ENCODE measurements at regions not wholly inside any gene's neighbourhood (a gene's known extent, or its start where the extent isn't known, plus 50 kb on each side); places are given as distances from the start of the nearest gene placed in this dataset.

GRCh38 chr3:117632191-117632590 is 922.6 kb downstream of the TUSC7 start:
- ATAC-seq: no peak
- Histone ChIP-seq H3K4me2 (ENCODE audit: low read length) (no peak overlapping the region), H3K79me2 (ENCODE audit: low read length) (no peaks in the 10 kb centered on the region), H2AFZ (ENCODE audit: low read length) (no peak overlapping the region), H3K36me3 (ENCODE audit: low read depth, low read length) (no peaks in the 10 kb centered on the region), H3K4me3 (ENCODE audit: low read length) (no peak overlapping the region), H3K9me2 (replicated peaks; ENCODE audit: low read length) (no peaks in the 10 kb centered on the region), H3K27me3 (ENCODE audit: low read length) (no peaks in the 10 kb centered on the region), H3K9ac (ENCODE audit: low read length) (no peak overlapping the region), H4K20me1 (ENCODE audit: low read length) (no peaks in the 10 kb centered on the region), H3K27ac (ENCODE audit: low read length) (no peak overlapping the region), H3F3A (ENCODE audit: low read length, unreplicated experiment) (no peaks in the 10 kb centered on the region), H3K9me3 (ENCODE audit: low read length) (peaks cover 26% of the 10 kb centered on the region), H3K4me1 (ENCODE audit: insufficient read depth, low read length) (no peaks in the 10 kb centered on the region)
- ChIA-PET CTCF (no interaction called here), POLR2A (ENCODE audit: unreplicated experiment) (no interaction called here)
- TF ChIP-seq EZH2phosphoT487 (IDR thresholded peaks at IDR 0.05; ENCODE audit: borderline replicate concordance, low read length): no peak
- TF ChIP-seq CTCF (conservative IDR thresholded peaks at IDR 0.05; ENCODE audit: low read depth, low read length): no peak
- no peak for TF ChIP-seq EZH2 (IDR thresholded peaks at IDR 0.05; ENCODE audit: low read length, unreplicated experiment)
- BruUV-seq (replicated peaks): no TSS peak
- intact Hi-C loops (cut with micrococcal nuclease): no loop called here
- no peak for DNase-seq

- Histone ChIP-seq H3K27me3 (ENCODE audit: low read length) (no peaks in the 10 kb centered on the region), H3K9me2 (replicated peaks; ENCODE audit: low read length) (no peaks in the 10 kb centered on the region), H3K4me3 (ENCODE audit: low read length) (no peak overlapping the region), H3K9ac (ENCODE audit: low read length) (no peak overlapping the region), H3K4me2 (ENCODE audit: low read length) (no peak overlapping the region), H4K20me1 (ENCODE audit: low read length) (no peaks in the 10 kb centered on the region), H3K79me2 (ENCODE audit: low read length) (no peaks in the 10 kb centered on the region), H3K36me3 (ENCODE audit: low read depth, low read length) (no peaks in the 10 kb centered on the region), H3K27ac (ENCODE audit: low read length) (no peak overlapping the region), H3K4me1 (ENCODE audit: insufficient read depth, low read length) (no peaks in the 10 kb centered on the region), H2AFZ (ENCODE audit: low read length) (no peak overlapping the region), H3K9me3 (ENCODE audit: low read length) (peaks cover 28% of the 10 kb centered on the region), H3F3A (ENCODE audit: low read length, unreplicated experiment) (no peaks in the 10 kb centered on the region)
- intact Hi-C loops (cut with micrococcal nuclease): no loop called here
- DNase-seq: no peak
- CTCF ChIA-PET: no interaction called here
- no peak for ATAC-seq
- TF ChIP-seq EZH2phosphoT487 (IDR thresholded peaks at IDR 0.05; ENCODE audit: borderline replicate concordance, low read length) (no peak), EZH2 (IDR thresholded peaks at IDR 0.05; ENCODE audit: low read length, unreplicated experiment) (no peak), CTCF (conservative IDR thresholded peaks at IDR 0.05; ENCODE audit: low read depth, low read length) (no peak)
- POLR2A ChIA-PET (ENCODE audit: unreplicated experiment): no interaction called here
- BruUV-seq (replicated peaks): no TSS peak
Observed at GRCh38 chr3:117633207-117633606, 923.6 kb downstream of the TUSC7 start.

GRCh38 chr3:117637666-117638065 is 928.1 kb downstream of the TUSC7 start:
- TF ChIP-seq EZH2phosphoT487 (IDR thresholded peaks at IDR 0.05; ENCODE audit: borderline replicate concordance, low read length) (no peak), CTCF (conservative IDR thresholded peaks at IDR 0.05; ENCODE audit: low read depth, low read length) (no peak), EZH2 (IDR thresholded peaks at IDR 0.05; ENCODE audit: low read length, unreplicated experiment) (no peak)
- Histone ChIP-seq H3F3A (ENCODE audit: low read length, unreplicated experiment) (no peaks in the 10 kb centered on the region), H3K36me3 (ENCODE audit: low read depth, low read length) (no peaks in the 10 kb centered on the region), H3K9me2 (replicated peaks; ENCODE audit: low read length) (no peaks in the 10 kb centered on the region), H3K79me2 (ENCODE audit: low read length) (no peaks in the 10 kb centered on the region), H3K27me3 (ENCODE audit: low read length) (no peaks in the 10 kb centered on the region), H4K20me1 (ENCODE audit: low read length) (no peaks in the 10 kb centered on the region), H2AFZ (ENCODE audit: low read length) (no peak overlapping the region), H3K4me2 (ENCODE audit: low read length) (no peak overlapping the region), H3K27ac (ENCODE audit: low read length) (no peak overlapping the region), H3K9ac (ENCODE audit: low read length) (no peak overlapping the region), H3K4me1 (ENCODE audit: insufficient read depth, low read length) (no peaks in the 10 kb centered on the region), H3K9me3 (ENCODE audit: low read length) (peaks cover 24% of the 10 kb centered on the region), H3K4me3 (ENCODE audit: low read length) (no peak overlapping the region)
- ChIA-PET POLR2A (ENCODE audit: unreplicated experiment) (no interaction called here), CTCF (no interaction called here)
- no TSS peak for BruUV-seq (replicated peaks)
- ATAC-seq (no peak), DNase-seq (no peak)
- intact Hi-C loops (cut with micrococcal nuclease): no loop called here

Measured in PC-3 (cell line).